Ascending aorta (tissue), 2 donors: ENCODE measurements at regions not wholly inside any gene's neighbourhood (a gene's known extent, or its start where the extent isn't known, plus 50 kb on each side); places are given as distances from the start of the nearest gene placed in this dataset.
"Not testable (repeated sequence)": the region's sequence is repeated elsewhere in the genome, so short reads cannot be mapped to it uniquely, and the experiment has no call there.

Experiments used
- DNase-seq, 2 donors: peaks; one replicate each; pipeline ENCODE4 v3.0.0-alpha.2; 2019; ENCODE audit warnings: low spot score in 2 of 2
- H3K27ac ChIP-seq, 2 donors: fragments of 200-600 bp; sonication (generic); one replicate each; pipeline ENCODE4 v1.5.1; 2016 to 2017; ENCODE audit warnings: mild to moderate bottlenecking in 1 of 2
- H3K27me3 ChIP-seq: fragments of 200-600 bp; sonication (generic); one replicate; pipeline ENCODE4 v1.5.1; 2017
- H3K36me3 ChIP-seq, 2 donors: fragments of 200-600 bp; sonication (generic); one replicate each; pipeline ENCODE4 v1.5.1; 2016
- H3K4me1 ChIP-seq, 2 donors: fragments of 200-600 bp; sonication (generic); one replicate each; pipeline ENCODE4 v1.5.1; 2016 to 2017; ENCODE audit warnings: mild to moderate bottlenecking in 1 of 2
- H3K4me3 ChIP-seq, 2 donors: fragments of 200-600 bp; sonication (generic); one replicate each; pipeline ENCODE4 v1.5.1; 2016 to 2017; ENCODE audit warnings: mild to moderate bottlenecking in 1 of 2
- H3K9me3 ChIP-seq, 2 donors: fragments of 200-600 bp; sonication (generic); one replicate each; pipeline ENCODE4 v1.5.1; 2016
- CTCF ChIP-seq, 3 experiments: fragments of 200-600 bp in 2 of 3; fragments of 450-650 bp in 1 of 3; sonication (generic) in 2 of 3; IDR thresholded peaks; one replicate each; pipeline ENCODE4 v1.5.1; 2016 to 2019; ENCODE audit warnings: antibody characterized with exemption in 3 of 3, mild to moderate bottlenecking in 1 of 3, moderate library complexity in 1 of 3
- intact Hi-C: fragments of 100-400 bp; cut with DNase I; formaldehyde crosslinking; loops from one replicate; pipeline ENCODE4 v1.15.1; 2023

- Histone ChIP-seq H3K4me1 (no peaks in the 10 kb centered on the region), H3K36me3 (no peaks in the 10 kb centered on the region), H3K9me3 (no peaks in the 10 kb centered on the region), H3K27me3 (no peaks in the 10 kb centered on the region), H3K4me3 (no peak overlapping the region), H3K27ac (no peak overlapping the region)
- no peak for DNase-seq
- no peak for TF ChIP-seq CTCF (IDR thresholded peaks at IDR 0.05)
- intact Hi-C loops = no loop called here
Observed at GRCh38 chr2:84071050-84071449, 388.0 kb downstream of the SUCLG1 start.

- TF ChIP-seq CTCF (IDR thresholded peaks at IDR 0.05) = no peak
- Histone ChIP-seq H3K27me3 (no peaks in the 10 kb centered on the region), H3K4me3 (no peak overlapping the region), H3K4me1 (no peaks in the 10 kb centered on the region), H3K36me3 (no peaks in the 10 kb centered on the region), H3K27ac (no peak overlapping the region), H3K9me3 (no peaks in the 10 kb centered on the region)
- no peak for DNase-seq
- intact Hi-C loops = no loop called here
Observed at GRCh38 chr2:84065857-84066256, 393.2 kb downstream of the SUCLG1 start.

GRCh38 chr2:84057917-84058560, 401.0 kb downstream of the SUCLG1 start:
- Histone ChIP-seq H3K9me3 (no peaks in the 10 kb centered on the region), H3K36me3 (no peaks in the 10 kb centered on the region), H3K4me1 (no peaks in the 10 kb centered on the region), H3K27me3 (no peaks in the 10 kb centered on the region), H3K27ac (no peak overlapping the region), H3K4me3 (no peak overlapping the region)
- TF ChIP-seq CTCF (IDR thresholded peaks at IDR 0.05) = no peak
- intact Hi-C loops = no loop called here
- DNase-seq = no peak

- H3K4me3 ChIP-seq = no peak overlapping the region
Observed at GRCh38 chr2:84055816-84056215, 403.3 kb downstream of the SUCLG1 start.

GRCh38 chr2:84054577-84054976, 404.5 kb downstream of the SUCLG1 start:
- H3K4me3 ChIP-seq, H3K36me3 ChIP-seq, H3K4me1 ChIP-seq, H3K27ac ChIP-seq, H3K9me3 ChIP-seq, intact Hi-C loops, DNase-seq, H3K27me3 ChIP-seq: not testable (repeated sequence)

More at GRCh38 chr2:84055816-84056215, 403.3 kb downstream of the SUCLG1 start:
- H3K36me3 ChIP-seq = no peaks in the 10 kb centered on the region
- no peak for DNase-seq
- no peaks in the 10 kb centered on the region for H3K27me3 ChIP-seq
- TF ChIP-seq CTCF (IDR thresholded peaks at IDR 0.05) = no peak
- intact Hi-C loops = no loop called here
- H3K27ac ChIP-seq = no peak overlapping the region
- no peaks in the 10 kb centered on the region for H3K4me1 ChIP-seq
- no peaks in the 10 kb centered on the region for H3K9me3 ChIP-seq

GRCh38 chr2:84052913-84053312, 406.2 kb downstream of the SUCLG1 start:
- Histone ChIP-seq H3K9me3 (no peaks in the 10 kb centered on the region), H3K4me1 (no peaks in the 10 kb centered on the region), H3K27me3 (no peaks in the 10 kb centered on the region), H3K36me3 (no peaks in the 10 kb centered on the region), H3K4me3 (no peak overlapping the region), H3K27ac (no peak overlapping the region)
- TF ChIP-seq CTCF (IDR thresholded peaks at IDR 0.05) = no peak
- intact Hi-C loops = no loop called here
- no peak for DNase-seq
